NCI-H2107 treated with DMSO at 0.1 percent for 48 hours (cell line): ENCODE measurements at regions not wholly inside any gene's neighbourhood (a gene's known extent, or its start where the extent isn't known, plus 50 kb on each side); places are given as distances from the start of the nearest gene placed in this dataset.
"Not testable (repeated sequence)": the region's sequence is repeated elsewhere in the genome, so short reads cannot be mapped to it uniquely, and the experiment has no call there.

ENCODE experiments used
- DNase-seq: peaks from one replicate; lab custom pipeline; 2025; ENCODE audit not compliant: unreplicated experiment; lab: John Stamatoyannopoulos, UW

DNA sequence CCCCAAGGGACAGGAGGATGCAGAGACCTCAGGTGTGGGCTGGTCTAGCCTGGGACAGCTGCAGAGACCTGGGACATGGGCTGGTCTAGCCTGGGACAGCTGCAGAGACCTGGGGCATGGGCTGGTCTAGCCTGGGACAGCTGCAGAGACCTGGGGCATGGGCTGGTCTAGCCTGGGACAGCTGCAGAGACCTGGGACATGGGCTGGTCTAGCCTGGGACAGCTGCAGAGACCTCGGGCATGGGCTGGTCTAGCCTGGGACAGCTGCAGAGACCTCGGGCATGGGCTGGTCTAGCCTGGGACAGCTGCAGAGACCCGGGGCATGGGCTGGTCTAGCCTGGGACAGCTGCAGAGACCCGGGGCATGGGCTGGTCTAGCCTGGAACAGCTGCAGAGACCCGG lies 310.8 kb downstream of the TEX29 start:
- not testable (repeated sequence) for DNase-seq

DNA sequence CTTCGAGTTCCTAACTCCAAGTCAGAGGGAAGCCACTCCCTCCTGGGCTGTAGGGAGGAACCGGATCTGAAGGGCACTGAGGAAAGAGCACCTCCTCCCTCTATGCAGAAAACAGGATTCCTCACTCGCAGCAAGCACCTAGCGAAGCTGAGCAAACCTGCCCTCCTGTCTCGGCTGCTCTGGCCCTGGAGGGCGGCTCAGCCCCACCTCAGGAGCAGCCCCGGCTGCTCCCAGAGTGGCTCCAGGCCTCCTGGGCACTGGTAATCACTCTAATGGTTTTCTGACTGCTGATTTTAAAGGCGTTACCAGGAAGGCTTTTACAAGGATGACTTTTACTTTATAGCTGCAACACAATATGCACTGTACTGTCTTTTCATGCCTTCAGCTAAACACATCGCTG lies 312.5 kb downstream of the TEX29 start:
- DNase-seq, result peak; percentile 68

DNA sequence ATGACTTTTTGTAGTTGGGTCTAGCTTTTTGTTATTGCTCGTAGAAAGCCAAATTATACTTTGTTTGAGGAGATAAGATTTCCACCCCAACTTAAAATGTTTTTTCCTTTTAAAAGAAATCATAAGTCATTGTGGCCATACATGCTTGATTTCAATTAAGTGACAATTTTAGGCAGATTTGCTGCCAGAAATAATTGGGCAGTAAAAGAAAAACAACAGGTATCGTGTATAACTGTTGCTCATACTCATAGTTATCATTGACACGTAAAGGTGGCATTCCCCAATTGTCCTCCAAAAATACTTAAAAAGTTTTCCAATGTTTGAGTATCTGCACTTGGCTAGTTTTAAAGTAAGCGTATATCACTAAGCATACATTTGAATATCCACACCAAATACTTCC lies 313.0 kb downstream of the TEX29 start:
- no peak for DNase-seq

DNA sequence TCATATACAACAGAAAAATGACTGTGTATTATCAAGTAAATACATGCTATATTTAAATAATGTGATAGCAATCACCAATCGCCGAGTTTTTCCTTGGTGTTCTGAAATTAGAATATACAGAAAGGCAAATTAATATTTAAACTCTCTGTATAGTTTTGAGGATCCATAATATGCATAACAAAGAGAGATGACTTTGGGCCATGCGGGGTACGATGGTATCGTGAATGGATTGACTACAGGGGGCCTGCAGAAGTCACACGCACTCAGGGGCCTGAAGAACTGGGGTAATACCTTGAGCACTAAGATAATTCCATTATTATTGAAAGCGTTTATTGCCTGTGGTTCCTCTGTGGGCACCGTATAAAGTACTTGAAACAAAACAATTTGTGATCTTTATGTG lies 314.0 kb downstream of the TEX29 start:
- DNase-seq, result no peak

DNA sequence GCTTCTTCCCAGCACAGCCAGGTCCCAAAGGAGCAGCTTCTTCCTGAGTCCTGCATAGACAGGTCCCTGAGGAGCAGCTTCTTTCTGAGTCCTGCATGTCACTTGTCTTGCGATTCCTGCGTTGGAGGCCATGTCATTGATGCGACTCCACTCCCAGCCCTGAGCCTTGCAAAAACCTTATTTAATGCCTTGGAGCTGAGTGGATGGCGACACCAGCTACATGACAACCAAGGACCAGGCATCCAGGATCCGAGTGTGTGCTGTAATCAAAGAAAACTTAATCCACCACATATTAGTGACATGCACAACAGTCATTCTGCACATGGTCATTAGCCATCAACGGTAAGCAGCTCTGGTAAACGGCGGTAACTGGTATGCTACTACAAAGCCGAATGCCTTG lies 315.8 kb downstream of the TEX29 start:
- DNase-seq, result no peak

DNA sequence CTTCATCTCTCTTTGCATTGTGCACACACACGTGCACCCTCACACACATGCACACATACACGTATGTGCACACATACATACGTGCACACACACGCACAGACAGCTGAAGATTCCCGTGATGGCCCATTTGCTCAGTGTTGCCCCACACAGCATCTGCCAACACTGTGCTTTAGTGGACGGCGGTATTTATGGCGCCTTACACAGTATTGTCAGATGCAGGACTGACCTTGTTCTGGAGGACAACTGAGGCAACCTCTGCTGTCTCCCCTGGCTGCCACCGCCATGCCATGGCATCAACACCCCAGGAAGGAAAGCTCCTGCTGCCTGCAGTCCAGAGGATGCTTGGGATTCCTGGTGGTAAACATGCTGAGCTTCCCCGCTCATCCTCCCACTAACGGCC lies 316.4 kb downstream of the TEX29 start:
- no peak for DNase-seq

DNA sequence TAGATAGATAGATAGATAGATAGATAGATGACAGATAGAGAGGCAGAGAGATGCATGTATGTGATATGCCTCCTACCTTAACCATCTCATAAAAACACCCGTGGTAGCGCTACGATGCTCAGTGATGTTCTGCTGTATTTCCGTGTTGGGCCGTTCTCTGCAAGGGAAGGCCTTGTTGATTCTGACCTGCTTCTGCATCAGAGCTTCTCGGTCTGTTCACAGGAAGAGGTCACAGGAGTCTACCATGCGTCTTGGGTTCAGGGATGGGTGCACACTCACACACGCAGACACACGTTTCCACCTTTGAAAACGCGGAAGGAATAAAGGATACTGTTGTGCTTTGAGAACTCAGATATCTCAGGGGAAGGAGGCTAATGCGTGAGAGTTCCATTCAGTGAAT lies 316.9 kb downstream of the TEX29 start:
- DNase-seq, result no peak

DNA sequence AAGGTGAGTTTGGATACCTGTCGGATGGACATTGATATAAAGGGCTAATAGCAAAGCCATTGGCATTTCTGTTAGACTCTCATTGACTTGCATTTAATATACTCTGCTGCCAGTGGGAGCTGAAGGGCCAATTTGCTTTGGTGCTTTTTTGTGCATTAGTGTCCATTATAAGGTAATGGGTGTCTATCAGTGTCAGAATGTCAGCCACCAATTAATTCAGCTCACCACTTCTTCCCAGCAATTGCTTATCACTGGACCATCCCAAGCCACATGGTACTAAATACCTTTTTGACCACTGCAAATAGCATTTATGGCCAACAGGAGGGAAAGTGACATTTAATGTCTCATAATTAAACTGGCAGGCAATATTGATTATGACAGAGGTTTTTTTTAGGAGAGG lies 317.8 kb downstream of the TEX29 start:
- no peak for DNase-seq

DNA sequence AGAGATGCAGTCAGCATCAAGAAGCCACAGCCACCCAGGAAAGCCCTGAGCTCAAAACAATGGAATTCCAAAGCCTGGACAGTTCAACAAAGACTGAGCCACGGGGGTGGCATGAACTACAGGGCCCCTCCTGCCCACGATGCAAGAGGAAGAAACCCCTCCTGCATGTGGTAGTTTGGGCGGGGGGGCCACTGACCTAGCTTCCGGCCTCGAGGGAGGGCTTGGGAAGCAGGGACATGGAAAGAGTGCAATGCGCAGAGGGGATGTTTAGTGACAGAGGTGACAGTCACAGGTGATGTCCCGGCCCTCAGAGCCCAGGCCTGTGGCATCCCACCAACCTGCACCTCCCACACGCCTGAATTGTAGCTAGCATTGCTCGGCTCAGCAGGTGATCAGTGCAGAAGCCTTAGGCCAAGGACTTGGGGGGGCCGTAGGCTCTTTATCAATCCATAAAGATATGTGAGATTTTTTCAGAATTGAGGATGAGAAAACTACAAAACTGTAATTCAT lies 318.8 kb downstream of the TEX29 start:
- no peak for DNase-seq

DNA sequence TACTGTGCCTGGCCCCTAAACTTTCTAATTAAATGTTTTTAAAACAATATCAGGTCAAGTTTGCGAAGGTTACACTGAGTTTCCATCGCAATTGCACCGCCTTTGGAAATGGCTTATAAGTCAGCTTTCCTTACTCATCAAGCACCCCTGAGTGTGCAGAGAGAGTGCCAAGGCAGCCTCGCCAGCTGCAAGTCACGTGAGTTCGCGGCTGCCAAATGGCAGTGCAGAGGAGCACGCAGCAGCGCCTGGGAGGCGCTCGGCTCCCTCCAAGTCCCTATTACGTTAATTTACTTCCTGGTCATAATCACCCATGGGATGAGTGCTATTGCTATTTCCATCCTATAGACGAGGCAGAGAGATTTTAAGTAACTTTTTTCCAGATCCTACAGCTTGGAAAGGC lies 319.6 kb downstream of the TEX29 start:
- no peak for DNase-seq

DNA sequence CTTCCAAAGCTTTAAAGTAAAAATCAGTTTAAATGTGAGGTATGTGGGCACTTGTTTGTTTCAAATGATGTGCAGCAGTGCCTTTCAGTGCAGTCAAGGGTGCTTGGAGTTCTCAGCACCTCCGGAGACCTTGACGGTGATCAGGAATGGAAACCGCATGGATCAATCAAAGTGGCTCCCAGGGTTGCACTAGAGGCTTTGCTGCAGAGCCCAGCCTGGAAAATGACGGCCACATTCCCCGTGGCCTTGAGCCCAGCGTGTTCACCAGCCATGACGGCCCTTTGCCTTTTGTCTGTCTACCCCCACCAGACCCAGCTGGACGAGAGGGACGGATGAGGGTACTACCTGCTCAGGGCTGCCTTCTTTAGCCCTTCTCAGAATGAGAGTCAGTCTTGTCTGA lies 320.0 kb downstream of the TEX29 start:
- no peak for DNase-seq

DNA sequence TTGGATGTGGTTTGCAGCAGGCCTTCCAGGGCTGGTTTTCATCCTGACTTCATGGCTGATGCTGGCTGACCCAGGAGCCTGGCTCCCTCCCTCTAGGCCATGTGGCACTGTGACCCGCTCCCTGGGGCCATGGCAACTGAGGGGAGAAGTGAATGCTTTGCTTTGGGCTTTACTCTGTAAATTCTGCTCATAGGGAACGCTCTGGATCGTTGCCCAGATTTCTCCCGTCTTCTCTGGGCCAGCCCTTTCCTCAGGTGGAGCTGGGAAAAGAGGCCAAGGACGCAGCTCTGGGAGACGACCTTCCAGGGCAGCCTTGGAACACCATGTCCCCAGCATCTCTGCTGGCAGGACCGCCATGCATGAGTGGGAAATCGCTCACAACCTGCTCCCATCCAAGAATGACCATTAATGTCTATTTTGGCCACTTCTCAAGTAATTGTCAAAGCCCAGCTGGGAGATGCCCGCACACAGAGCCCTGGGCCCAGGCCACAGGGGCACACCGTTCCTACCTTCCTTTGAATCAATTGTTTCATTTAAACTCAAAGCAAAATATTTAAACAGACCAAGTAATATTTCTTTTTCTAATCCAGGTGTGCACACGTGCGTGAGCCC lies 321.8 kb downstream of the TEX29 start:
- no peak for DNase-seq

DNA sequence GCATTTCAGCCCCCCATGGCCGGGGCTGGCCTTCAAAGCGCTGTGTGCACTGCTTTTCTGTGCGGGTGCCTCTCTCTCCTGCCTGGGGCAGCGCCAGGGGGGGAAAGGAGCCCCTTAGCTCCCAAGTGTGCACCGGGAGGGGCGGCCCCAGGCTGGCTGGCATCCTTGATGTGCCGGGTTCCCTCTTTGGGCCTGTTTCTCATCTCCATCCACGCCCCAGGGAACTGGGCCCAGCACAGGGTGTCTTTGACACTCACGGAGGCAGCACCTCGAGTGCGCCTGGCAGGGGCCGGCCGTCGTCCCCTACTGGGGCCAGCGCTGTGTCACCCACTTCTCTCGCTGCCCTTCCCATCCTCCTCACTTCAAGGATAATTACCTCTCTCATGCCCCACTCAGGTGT lies 324.3 kb downstream of the TEX29 start:
- no peak for DNase-seq

DNA sequence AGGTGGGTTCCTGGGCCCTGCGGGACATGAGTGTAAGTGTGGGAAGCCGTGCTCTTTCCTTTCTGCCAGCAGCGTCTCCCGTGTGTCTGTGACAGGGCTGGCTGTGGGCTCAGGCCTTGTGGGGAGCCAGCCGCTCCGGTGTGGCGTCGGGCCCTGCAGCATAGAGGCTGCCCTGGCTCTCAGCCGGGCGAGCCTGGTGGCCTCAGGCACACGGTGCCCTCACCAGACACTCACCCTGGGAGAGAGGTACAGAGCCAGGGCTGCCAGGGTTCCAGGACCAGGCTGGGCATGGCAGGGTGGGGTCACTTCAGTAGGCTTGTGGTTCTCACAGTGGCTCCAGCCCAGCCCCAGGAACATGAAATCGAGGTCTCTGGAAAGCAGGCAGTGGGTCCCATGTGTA lies 324.8 kb downstream of the TEX29 start:
- no peak for DNase-seq

DNA sequence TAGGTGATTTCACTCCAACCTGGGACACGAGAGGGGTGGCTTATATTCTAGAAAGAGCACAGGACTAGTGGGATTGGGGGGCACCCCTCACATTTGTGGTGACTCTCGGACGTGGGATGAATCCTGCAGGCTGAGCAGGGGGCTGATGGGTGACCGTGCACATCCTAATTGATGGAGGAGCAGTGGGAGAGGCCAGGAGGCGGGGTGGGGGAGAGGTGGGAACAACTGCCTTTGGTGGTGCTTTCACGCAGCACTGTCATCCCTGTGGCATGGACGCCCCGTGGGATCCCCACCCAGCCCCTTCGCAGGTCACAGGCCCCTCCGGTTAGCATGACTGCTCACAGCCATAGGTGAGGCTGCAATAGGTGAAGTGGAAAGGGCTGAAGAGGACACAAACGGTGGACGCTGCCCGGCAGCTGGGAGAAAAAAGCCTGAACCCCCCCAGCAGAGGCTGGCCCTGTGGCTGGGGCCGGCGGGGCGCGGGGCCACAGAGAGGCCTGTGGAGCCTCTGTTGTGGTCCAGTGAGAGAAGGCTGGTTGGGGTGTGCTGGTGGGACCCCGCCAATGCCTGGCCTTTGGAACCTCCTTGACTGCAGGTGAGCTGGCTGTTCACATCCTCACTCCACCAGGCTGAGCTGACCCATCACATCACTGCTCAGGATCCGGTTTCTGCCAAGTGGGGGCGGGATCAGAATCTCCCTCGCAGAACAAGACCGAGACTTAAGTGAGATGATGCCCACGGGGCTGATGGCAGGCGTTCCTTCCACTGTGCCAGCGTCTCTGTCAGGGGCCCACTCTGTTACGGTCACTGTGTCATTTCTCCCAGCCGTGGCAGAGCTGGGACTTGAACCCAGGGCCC lies 325.4 kb downstream of the TEX29 start:
- no peak for DNase-seq

DNA sequence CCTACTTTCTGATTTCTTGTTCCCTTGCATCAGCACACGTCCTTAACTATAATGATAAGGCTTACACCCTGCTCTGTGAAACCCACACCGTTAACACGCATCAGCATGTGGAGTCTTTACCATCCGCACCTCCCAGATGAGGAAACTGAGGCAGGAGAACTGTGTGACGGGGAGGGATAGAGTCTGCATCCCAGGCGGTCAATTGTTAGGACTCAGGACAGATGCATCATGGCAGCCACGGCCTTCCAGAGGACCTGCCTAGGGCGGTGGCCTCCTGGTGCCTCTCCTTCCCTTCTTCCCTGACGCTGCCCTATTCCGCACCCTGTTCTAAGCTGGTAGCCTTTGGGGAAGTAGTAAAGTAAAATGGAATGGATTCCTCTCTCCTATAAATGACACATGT lies 326.0 kb downstream of the TEX29 start:
- DNase-seq, result no peak

DNA sequence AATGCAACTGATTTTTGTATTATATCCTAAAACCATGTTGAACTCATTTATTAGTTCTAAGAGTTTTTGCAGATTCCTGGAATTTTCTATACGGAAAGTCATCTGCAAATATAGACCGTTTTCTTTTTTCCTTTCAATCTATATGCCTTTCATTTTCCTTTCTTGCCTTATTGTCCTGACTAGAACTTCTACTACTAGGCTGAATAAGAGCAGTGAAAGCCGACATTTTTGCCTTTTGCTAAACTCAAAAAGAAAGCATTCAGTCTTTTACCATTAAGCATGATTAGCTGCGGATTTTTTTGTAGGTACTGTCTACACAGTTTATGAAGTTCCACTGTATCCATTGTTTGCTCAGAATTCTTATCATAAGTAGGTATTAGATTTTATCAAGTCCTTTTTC lies 328.4 kb downstream of the TEX29 start:
- no peak for DNase-seq

DNA sequence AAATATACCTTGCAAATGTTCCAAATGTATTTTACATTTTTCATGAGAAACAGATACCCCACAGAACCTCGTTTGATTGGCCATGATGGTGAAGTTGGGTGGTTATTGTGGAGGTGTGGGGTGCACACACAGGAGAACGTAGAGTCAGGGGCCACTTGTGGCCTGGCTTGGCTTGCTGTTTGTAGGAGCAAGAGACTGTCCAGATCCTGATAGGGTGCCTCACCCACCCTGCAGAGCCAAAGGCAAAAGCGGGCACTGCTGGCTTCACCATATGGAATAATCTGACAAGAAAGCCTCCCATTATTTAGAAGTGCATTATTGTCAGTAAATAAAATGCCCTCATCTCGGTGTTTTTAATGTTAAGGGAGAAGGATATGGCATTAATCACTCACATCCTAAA lies 330.2 kb downstream of the TEX29 start:
- DNase-seq, result no peak

DNA sequence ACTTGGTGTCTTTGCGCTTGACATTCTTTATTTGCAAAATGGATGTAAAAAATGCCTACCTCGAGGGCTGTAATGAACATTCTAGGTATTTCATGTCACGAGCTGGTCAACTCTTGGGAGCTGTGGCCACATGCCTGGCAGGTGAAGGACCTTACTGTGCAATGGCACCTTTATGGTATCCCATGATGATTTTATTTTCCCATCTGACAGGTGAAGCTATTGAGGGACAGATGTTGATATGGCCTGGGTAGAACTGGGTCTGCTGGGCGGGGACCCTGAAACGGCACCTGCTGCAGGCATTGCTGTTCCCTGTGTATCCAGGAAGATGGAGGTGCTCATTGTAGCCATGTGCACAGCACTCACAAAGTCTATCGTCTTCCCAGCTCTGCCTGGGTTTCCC lies 332.2 kb downstream of the TEX29 start:
- no peak for DNase-seq

DNA sequence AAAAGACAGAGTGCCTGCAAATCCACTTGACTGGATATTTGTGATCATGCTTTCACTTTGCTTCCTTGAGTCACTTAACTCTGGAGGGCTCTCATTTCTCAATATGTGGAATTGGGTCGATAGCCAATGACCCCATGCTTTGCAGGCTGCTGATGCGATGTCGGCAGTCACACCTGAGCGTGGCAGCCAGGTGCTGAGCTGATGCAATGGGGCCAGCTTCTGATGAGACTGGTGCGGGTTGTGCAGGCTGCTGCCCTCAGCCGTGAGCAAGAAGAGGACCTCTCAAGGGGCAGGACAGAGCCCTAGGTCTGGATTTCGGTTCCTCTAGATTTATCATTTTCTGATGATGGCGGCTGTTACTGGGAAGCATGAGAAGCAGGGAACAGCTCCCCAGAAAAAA lies 334.1 kb downstream of the TEX29 start:
- DNase-seq, result no peak

DNA sequence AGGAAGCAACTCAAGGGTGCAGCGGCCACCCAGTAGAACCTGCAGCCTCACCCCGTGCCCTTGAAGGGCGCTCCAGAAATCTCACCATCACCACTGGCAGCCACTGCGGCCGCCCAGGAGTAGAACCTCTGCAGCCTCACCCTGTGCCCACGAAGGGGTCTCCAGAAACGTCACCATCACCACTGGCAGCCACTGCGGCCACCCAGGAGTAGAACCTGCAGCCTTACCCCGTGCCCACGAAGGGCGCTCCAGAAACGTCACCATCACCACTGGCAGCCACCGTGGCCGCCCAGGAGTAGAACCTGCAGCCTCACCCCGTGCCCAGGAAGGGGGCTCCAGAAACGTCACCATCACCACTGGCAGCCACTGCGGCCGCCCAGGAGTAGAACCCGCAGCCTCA lies 336.0 kb downstream of the TEX29 start:
- DNase-seq, result no peak

DNA sequence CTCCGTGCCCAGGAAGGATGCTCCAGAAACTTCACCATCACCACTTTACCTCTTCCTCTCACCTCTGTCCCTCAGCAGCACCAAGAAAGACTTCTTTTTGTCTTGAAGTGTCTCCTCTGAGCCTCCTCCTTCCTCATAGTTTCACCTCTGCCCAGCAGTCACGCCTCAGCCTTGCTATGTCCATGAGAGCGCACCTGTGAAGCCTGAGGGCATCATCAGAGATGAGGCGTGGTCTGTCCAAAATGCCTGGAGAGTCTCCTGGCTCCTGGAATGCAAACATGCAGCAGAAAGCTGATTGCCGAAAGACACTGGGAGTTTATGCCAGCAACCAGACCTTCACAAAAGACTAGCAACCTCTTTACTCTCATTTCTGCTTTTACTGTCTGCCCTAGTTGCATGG lies 336.6 kb downstream of the TEX29 start:
- DNase-seq, result no peak
